Activated CD8-positive, alpha-beta T cell treated with anti-CD3 and anti-CD28 coated beads for 36 hours (primary cell): ENCODE measurements at regions not wholly inside any gene's neighbourhood (a gene's known extent, or its start where the extent isn't known, plus 50 kb on each side); places are given as distances from the start of the nearest gene placed in this dataset.

ENCODE experiments used
- ATAC-seq: fragments of 200-7000 bp; cut with Tn5 transposase; one replicate; pipeline ENCODE4 v1.10.0; 2021; ENCODE audit warnings: mild to moderate bottlenecking, moderate library complexity
- CTCF ChIA-PET: fragments of 350-600 bp; sonication (Branson Sonifier 250); formaldehyde crosslinking; loops from one replicate; lab custom pipeline; 2021; ENCODE audit warnings: antibody characterized with exemption; lab: Charles Lee
- POLR2A ChIA-PET: fragments of 350-600 bp; sonication (Branson Sonifier 250); formaldehyde crosslinking; loops from one replicate; lab custom pipeline; 2021; ENCODE audit warnings: antibody characterized with exemption; lab: Charles Lee
- DNase-seq: peaks from one replicate; pipeline ENCODE4 v3.0.0-alpha.2; 2020
- H3K27ac Mint-ChIP-seq: one replicate; pipeline ENCODE4 v1.8.0; 2021; ENCODE audit warnings: mild to moderate bottlenecking, mixed read lengths
- H3K27me3 Mint-ChIP-seq: one replicate; pipeline ENCODE4 v1.8.0; 2021; ENCODE audit warnings: mixed read lengths
- H3K36me3 Mint-ChIP-seq: one replicate; pipeline ENCODE4 v1.8.0; 2021; ENCODE audit warnings: low read depth, mixed read lengths
- H3K4me1 Mint-ChIP-seq: one replicate; pipeline ENCODE4 v1.8.0; 2021; ENCODE audit warnings: low read depth, mixed read lengths
- H3K4me3 Mint-ChIP-seq: one replicate; pipeline ENCODE4 v1.8.0; 2021; ENCODE audit warnings: mild to moderate bottlenecking, moderate library complexity, mixed read lengths
- H3K9me3 Mint-ChIP-seq: one replicate; pipeline ENCODE4 v1.8.0; 2021; ENCODE audit warnings: mixed read lengths
- intact Hi-C: fragments of 100-400 bp; cut with micrococcal nuclease; formaldehyde crosslinking; loops from one replicate; pipeline ENCODE4 v1.10.0; 2022
- TF ChIP-seq, protein P1 (sequence below): fragments of 200-600 bp; IDR thresholded peaks from one replicate; pipeline ENCODE4 v1.8.0; 2022; ENCODE audit warnings: antibody characterized with exemption, mild to moderate bottlenecking

DNA sequence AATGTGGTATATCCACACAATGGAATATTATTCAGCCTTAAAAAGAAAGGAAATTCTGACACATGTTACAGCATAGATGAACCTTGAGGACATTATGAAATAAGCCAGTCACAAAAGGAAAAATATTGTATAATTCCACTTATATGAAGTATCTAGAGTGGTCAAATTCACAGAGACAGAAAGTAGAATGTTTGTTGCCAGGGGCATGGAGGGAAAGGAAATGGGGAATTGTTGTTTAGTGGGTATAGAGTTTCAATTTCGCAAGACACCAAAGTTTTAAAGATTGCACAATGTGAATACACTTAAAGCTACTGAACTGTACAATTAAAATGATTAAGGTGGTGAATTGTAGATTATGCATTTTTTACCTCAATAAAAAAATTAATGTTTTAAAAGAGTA is 92.9 kb downstream of the TXNL1 start:
- H3K27ac Mint-ChIP-seq, result no peak overlapping the region
- no peaks in the 10 kb centered on the region for H3K36me3 Mint-ChIP-seq
- no peaks in the 10 kb centered on the region for H3K27me3 Mint-ChIP-seq
- intact Hi-C loops, result no loop called here
- DNase-seq (no peak), ATAC-seq (no peak)
- no peaks in the 10 kb centered on the region for H3K4me1 Mint-ChIP-seq
- TF ChIP-seq, protein P1, sequence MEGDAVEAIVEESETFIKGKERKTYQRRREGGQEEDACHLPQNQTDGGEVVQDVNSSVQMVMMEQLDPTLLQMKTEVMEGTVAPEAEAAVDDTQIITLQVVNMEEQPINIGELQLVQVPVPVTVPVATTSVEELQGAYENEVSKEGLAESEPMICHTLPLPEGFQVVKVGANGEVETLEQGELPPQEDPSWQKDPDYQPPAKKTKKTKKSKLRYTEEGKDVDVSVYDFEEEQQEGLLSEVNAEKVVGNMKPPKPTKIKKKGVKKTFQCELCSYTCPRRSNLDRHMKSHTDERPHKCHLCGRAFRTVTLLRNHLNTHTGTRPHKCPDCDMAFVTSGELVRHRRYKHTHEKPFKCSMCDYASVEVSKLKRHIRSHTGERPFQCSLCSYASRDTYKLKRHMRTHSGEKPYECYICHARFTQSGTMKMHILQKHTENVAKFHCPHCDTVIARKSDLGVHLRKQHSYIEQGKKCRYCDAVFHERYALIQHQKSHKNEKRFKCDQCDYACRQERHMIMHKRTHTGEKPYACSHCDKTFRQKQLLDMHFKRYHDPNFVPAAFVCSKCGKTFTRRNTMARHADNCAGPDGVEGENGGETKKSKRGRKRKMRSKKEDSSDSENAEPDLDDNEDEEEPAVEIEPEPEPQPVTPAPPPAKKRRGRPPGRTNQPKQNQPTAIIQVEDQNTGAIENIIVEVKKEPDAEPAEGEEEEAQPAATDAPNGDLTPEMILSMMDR, result no peak
- ChIA-PET POLR2A (no interaction called here), CTCF (no interaction called here)
- H3K4me3 Mint-ChIP-seq, result no peak overlapping the region
- no peaks in the 10 kb centered on the region for H3K9me3 Mint-ChIP-seq

DNA sequence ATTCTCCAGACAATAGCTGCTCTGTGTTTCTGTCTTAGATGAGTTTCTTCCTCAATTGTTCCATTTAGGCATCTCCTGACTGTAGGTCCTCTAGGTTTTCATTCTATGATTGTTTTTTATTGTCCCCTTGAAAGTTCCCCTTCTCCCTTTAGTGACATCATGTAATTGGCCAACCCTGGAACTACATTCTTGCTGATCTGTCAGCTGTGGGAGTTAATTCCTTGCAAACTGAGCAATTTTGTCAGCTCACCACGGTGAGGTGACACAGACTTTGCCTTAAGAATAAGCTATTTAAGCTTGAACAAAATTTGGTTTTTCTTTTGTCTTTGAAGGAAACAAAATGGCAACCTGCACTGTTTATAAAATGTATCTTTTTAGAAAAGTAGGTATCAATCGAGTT is 95.9 kb downstream of the TXNL1 start:
- Mint-ChIP-seq H3K9me3 (no peaks in the 10 kb centered on the region), H3K36me3 (no peaks in the 10 kb centered on the region), H3K27ac (no peak overlapping the region), H3K4me1 (no peaks in the 10 kb centered on the region), H3K4me3 (no peak overlapping the region), H3K27me3 (no peaks in the 10 kb centered on the region)
- intact Hi-C loops, result no loop called here
- no peak for ATAC-seq
- CTCF ChIA-PET, result no interaction called here
- POLR2A ChIA-PET, result interaction anchor here (0.7 kb wide), 1 partner anchor 862 kb away, joined by 3 read pairs; no protein-coding TSS in a partner anchor
- DNase-seq, result no peak
- TF ChIP-seq, protein P1, result no peak

DNA sequence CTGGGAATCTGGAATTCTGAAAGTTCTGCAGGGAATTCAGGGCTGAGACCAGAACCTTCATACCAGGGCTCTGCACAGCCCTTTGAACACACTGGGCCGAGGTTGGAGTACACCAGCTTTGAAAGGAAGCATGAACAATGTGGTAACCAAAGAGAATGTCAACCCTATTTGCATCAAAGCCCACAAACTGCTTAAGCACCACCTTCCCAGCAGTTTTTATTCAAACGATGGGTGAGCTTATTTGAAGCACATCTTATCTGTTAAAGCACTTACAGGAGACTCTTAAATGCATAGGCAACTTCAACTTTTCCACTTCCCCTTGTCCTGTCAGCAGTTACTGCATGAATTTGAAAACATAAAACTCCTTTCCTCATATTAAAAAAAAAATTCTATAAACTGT is 96.6 kb downstream of the TXNL1 start:
- Mint-ChIP-seq H3K27me3 (no peaks in the 10 kb centered on the region), H3K4me1 (no peaks in the 10 kb centered on the region), H3K4me3 (no peak overlapping the region), H3K36me3 (no peaks in the 10 kb centered on the region), H3K9me3 (no peaks in the 10 kb centered on the region), H3K27ac (no peak overlapping the region)
- intact Hi-C loops, result no loop called here
- POLR2A ChIA-PET, result no interaction called here
- TF ChIP-seq, protein P1, result no peak
- CTCF ChIA-PET, result no interaction called here
- ATAC-seq, result no peak
- DNase-seq, result no peak

DNA sequence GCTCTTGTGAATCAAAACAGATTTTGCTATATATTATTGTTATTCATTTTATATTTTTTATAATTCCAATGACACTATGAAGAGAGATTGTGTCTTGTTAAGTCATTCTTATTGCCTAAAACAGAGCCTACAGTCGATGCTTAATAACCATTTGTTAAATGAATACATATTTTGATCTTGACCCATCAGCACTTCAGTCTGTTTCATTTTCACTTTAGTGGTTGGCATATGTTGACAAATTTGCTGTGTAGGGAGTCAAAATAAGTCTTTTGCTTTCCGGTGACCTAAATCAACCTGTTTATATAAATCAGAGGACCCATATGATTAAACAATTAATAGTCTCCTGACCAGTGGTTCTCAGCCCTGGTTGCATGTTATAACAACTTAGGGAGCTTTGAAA is 97.1 kb downstream of the TXNL1 start:
- H3K27me3 Mint-ChIP-seq, result no peaks in the 10 kb centered on the region
- DNase-seq (no peak), ATAC-seq (no peak)
- ChIA-PET CTCF (no interaction called here), POLR2A (no interaction called here)
- no peaks in the 10 kb centered on the region for H3K4me1 Mint-ChIP-seq
- TF ChIP-seq, protein P1, result no peak
- no peaks in the 10 kb centered on the region for H3K36me3 Mint-ChIP-seq
- no peak overlapping the region for H3K27ac Mint-ChIP-seq
- intact Hi-C loops, result no loop called here
- no peaks in the 10 kb centered on the region for H3K9me3 Mint-ChIP-seq
- no peak overlapping the region for H3K4me3 Mint-ChIP-seq

DNA sequence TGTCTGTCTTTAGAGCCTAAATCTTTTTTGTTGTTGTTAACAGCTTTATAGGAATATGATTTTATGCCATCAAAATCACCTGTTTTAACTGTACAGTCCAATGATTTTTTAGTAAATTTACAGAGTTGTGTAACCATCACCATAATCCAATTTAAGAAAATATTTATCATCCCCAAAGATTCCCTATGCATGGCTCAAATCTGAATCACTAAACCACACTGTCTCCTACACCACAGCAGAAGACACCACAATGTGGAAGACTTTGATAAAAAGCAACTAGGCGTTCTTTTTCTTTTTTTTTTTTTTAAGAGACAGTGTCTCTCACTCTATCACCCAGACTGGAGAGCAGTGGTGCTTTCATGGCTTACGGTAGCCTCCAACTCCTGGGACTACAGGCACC is 99.6 kb downstream of the TXNL1 start:
- ChIA-PET POLR2A (interaction anchor here (0.6 kb wide), 1 partner anchor 326 kb away, joined by 3 read pairs; no protein-coding TSS in a partner anchor), CTCF (no interaction called here)
- no peak overlapping the region for H3K4me3 Mint-ChIP-seq
- no peak overlapping the region for H3K27ac Mint-ChIP-seq
- no peaks in the 10 kb centered on the region for H3K4me1 Mint-ChIP-seq
- intact Hi-C loops, result no loop called here
- no peaks in the 10 kb centered on the region for H3K9me3 Mint-ChIP-seq
- TF ChIP-seq, protein P1, result no peak
- H3K36me3 Mint-ChIP-seq, result no peaks in the 10 kb centered on the region
- peaks cover 2% of the 10 kb centered on the region for H3K27me3 Mint-ChIP-seq
- DNase-seq (no peak), ATAC-seq (no peak)
